Esophagus muscularis mucosa (tissue), 4 donors: ENCODE measurements at regions not wholly inside any gene's neighbourhood (a gene's known extent, or its start where the extent isn't known, plus 50 kb on each side); places are given as distances from the start of the nearest gene placed in this dataset.

Experiments
- DNase-seq: peaks from one replicate; pipeline ENCODE4 v3.0.0-alpha.2; 2017; ENCODE audit errors: extremely low spot score
- H3K27ac ChIP-seq, 4 donors: fragments of 200-600 bp; sonication (generic); replicated peaks in 1 of 4; 1 replicate in 3 of 4; 2 replicates in 1 of 4; pipeline ENCODE4 v1.5.1; 2016 to 2019; ENCODE audit warnings: mild to moderate bottlenecking in 1 of 4
- H3K27me3 ChIP-seq, 4 donors: fragments of 200-600 bp; sonication (generic); one replicate each; pipeline versions ENCODE4 v1.5.1 to v1.6.0; 2016 to 2019
- H3K36me3 ChIP-seq, 4 donors: fragments of 200-600 bp; sonication (generic); one replicate each; pipeline ENCODE4 v1.5.1; 2016 to 2019
- H3K4me1 ChIP-seq, 4 donors: fragments of 200-600 bp; sonication (generic); one replicate each; pipeline ENCODE4 v1.5.1; 2016 to 2019
- H3K4me3 ChIP-seq, 4 donors: fragments of 200-600 bp; sonication (generic); 1 replicate in 2 of 4; 2 replicates in 2 of 4; pipeline ENCODE4 v1.5.1; 2016 to 2019; ENCODE audit warnings: mild to moderate bottlenecking in 4 of 4, moderate library complexity in 1 of 4
- H3K9me3 ChIP-seq, 4 donors: fragments of 200-600 bp; sonication (generic); 1 replicate in 3 of 4; 2 replicates in 1 of 4; pipeline ENCODE4 v1.5.1; 2016 to 2019
- EP300 ChIP-seq: sonication (generic); formaldehyde crosslinking; IDR thresholded peaks from one replicate; pipeline ENCODE4 v1.6.1; 2017; ENCODE audit warnings: antibody characterized with exemption
- POLR2A ChIP-seq: fragments of 450-650 bp; IDR thresholded peaks from one replicate; pipeline ENCODE4 v1.6.1; 2017; ENCODE audit warnings: antibody characterized with exemption, moderate library complexity, mild to moderate bottlenecking, low read depth
- POLR2AphosphoS5 ChIP-seq, 2 donors: sonication (generic); formaldehyde crosslinking; IDR thresholded peaks; one replicate each; pipeline ENCODE4 v1.6.1; 2017; ENCODE audit warnings: antibody characterized with exemption in 2 of 2
- WGBS: methylation state at CpG from one replicate; pipeline ENCODE4 v1.1.5; 2018; 5-methylcytosine and 5-hydroxymethylcytosine counted together
- intact Hi-C: fragments of 100-400 bp; cut with DNase I; formaldehyde crosslinking; loops from one replicate; pipeline ENCODE4 v1.15.1; 2023
- TF ChIP-seq, protein P1 (sequence below), 3 experiments: fragments of 200-600 bp in 2 of 3; fragments of 450-650 bp in 1 of 3; sonication (generic) in 2 of 3; IDR thresholded peaks; one replicate each; pipeline ENCODE4 v1.5.1; 2017 to 2019; ENCODE audit warnings: antibody characterized with exemption in 3 of 3, mild to moderate bottlenecking in 2 of 3, moderate library complexity in 1 of 3

GRCh38 chr7:33735403-33735802, 169.9 kb upstream of the BMPER start:
- no peaks in the 10 kb centered on the region for H3K27me3 ChIP-seq
- intact Hi-C loops = no loop called here
- DNase-seq = no peak
- H3K4me1 ChIP-seq = no peaks in the 10 kb centered on the region
- H3K9me3 ChIP-seq = no peaks in the 10 kb centered on the region
- 81% methylated on average over 5 of the region's 5 CpGs for WGBS
- H3K27ac ChIP-seq = no peak overlapping the region
- H3K4me3 ChIP-seq = no peak overlapping the region
- TF ChIP-seq, protein P1, sequence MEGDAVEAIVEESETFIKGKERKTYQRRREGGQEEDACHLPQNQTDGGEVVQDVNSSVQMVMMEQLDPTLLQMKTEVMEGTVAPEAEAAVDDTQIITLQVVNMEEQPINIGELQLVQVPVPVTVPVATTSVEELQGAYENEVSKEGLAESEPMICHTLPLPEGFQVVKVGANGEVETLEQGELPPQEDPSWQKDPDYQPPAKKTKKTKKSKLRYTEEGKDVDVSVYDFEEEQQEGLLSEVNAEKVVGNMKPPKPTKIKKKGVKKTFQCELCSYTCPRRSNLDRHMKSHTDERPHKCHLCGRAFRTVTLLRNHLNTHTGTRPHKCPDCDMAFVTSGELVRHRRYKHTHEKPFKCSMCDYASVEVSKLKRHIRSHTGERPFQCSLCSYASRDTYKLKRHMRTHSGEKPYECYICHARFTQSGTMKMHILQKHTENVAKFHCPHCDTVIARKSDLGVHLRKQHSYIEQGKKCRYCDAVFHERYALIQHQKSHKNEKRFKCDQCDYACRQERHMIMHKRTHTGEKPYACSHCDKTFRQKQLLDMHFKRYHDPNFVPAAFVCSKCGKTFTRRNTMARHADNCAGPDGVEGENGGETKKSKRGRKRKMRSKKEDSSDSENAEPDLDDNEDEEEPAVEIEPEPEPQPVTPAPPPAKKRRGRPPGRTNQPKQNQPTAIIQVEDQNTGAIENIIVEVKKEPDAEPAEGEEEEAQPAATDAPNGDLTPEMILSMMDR (IDR thresholded peaks at IDR 0.05) = no peak
- TF ChIP-seq POLR2AphosphoS5 (IDR thresholded peaks at IDR 0.05) (no peak), EP300 (no peak), POLR2A (no peak)
- H3K36me3 ChIP-seq = no peaks in the 10 kb centered on the region

DNA sequence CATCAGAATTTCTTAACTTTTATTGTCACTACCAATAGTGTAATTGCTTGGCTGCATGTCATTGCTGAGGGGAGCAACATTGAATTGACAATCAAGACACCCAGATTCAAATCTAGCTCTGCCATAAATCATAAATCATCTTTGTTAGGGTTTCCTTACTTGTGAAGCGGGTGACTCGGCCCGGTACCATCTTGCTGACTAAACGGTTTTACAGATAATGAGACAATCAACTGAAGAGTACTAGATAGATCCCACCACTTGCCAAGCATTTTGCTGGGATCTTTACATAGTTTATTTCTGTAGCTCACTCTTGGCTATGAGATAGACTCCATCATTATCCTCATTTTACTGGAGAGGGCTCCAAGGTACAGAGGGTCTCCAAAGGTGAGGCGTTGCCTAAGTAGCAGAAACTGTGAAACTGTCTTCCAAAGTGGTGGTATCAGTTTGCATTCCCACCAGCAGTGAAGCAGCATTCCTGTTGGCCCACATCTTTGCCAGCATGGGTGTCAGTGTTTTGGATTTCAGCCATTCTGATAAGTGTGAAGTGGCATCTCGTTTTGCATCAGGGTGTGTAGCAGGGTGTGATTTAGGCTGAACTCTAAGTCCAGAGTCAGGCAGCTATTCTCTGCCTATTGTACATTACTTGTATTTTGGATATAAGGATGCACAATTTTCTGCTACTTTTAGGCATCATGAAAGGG, 168.7 kb upstream of the BMPER start:
- intact Hi-C loops = no loop called here
- Histone ChIP-seq H3K27ac (no peak overlapping the region), H3K36me3 (no peaks in the 10 kb centered on the region), H3K9me3 (no peaks in the 10 kb centered on the region), H3K4me3 (no peak overlapping the region), H3K27me3 (no peaks in the 10 kb centered on the region), H3K4me1 (no peaks in the 10 kb centered on the region)
- DNase-seq = no peak
- TF ChIP-seq EP300 (no peak), POLR2A (no peak), POLR2AphosphoS5 (IDR thresholded peaks at IDR 0.05) (no peak)
- TF ChIP-seq, protein P1 (IDR thresholded peaks at IDR 0.05) = no peak
- WGBS = 90% methylated on average over 6 of the region's 6 CpGs

- TF ChIP-seq POLR2AphosphoS5 (IDR thresholded peaks at IDR 0.05) (no peak), EP300 (no peak), POLR2A (no peak)
- TF ChIP-seq, protein P1 (IDR thresholded peaks at IDR 0.05) = no peak
Measured at GRCh38 chr7:33738260-33738935, 166.9 kb upstream of the BMPER start.

GRCh38 chr7:33739286-33739685, 166.1 kb upstream of the BMPER start:
- peaks cover 0 to 4% (median 0%) of the 10 kb centered on the region in 4 donors for H3K4me1 ChIP-seq
- no peaks in the 10 kb centered on the region for H3K9me3 ChIP-seq
- no peak for DNase-seq
- no peaks in the 10 kb centered on the region for H3K36me3 ChIP-seq
- no peak overlapping the region for H3K27ac ChIP-seq
- TF ChIP-seq POLR2AphosphoS5 (IDR thresholded peaks at IDR 0.05) (no peak), POLR2A (no peak), EP300 (no peak)
- TF ChIP-seq, protein P1 (IDR thresholded peaks at IDR 0.05) = no peak
- no peak overlapping the region for H3K4me3 ChIP-seq
- H3K27me3 ChIP-seq = no peaks in the 10 kb centered on the region
- WGBS = 89% methylated on average over 4 of the region's 4 CpGs
- intact Hi-C loops = no loop called here

More at GRCh38 chr7:33738260-33738935, 166.9 kb upstream of the BMPER start:
- Histone ChIP-seq H3K27ac (no peak overlapping the region), H3K27me3 (no peaks in the 10 kb centered on the region), H3K36me3 (no peaks in the 10 kb centered on the region), H3K4me1 (peaks cover 0 to 4% (median 0%) of the 10 kb centered on the region in 4 donors), H3K9me3 (no peaks in the 10 kb centered on the region), H3K4me3 (no peak overlapping the region)
- WGBS = 78% methylated on average over 3 of the region's 3 CpGs
- intact Hi-C loops = no loop called here
- DNase-seq = no peak
